Stimulated activated naive CD8-positive, alpha-beta T cell treated with anti-CD3 and anti-CD28 coated beads, Interleukin-15, amount 100 ng/mL, for 72 hours (primary cell): ENCODE measurements at regions not wholly inside any gene's neighbourhood (a gene's known extent, or its start where the extent isn't known, plus 50 kb on each side); places are given as distances from the start of the nearest gene placed in this dataset.
"Not testable (repeated sequence)": the region's sequence is repeated elsewhere in the genome, so short reads cannot be mapped to it uniquely, and the experiment has no call there.

Experiments used
- ATAC-seq: fragments of 150-1000 bp; cut with Tn5 transposase; 2 replicates; pipeline ENCODE4 v1.10.0; 2021; ENCODE audit warnings: mild to moderate bottlenecking, moderate library complexity
- DNase-seq, 2 donors: peaks; one replicate each; pipeline ENCODE4 v3.0.0; 2021 to 2022
- H3K27ac Mint-ChIP-seq, 2 donors: one replicate each; pipeline ENCODE4 v1.8.0; 2022; ENCODE audit warnings: mild to moderate bottlenecking in 2 of 2, mixed read lengths in 2 of 2, moderate library complexity in 2 of 2
- H3K27me3 Mint-ChIP-seq: one replicate; pipeline ENCODE4 v1.8.0; 2022; ENCODE audit warnings: mixed read lengths
- H3K4me1 Mint-ChIP-seq: one replicate; pipeline ENCODE4 v1.8.0; 2022; ENCODE audit warnings: mild to moderate bottlenecking, mixed read lengths
- H3K4me3 Mint-ChIP-seq, 2 donors: one replicate each; pipeline ENCODE4 v1.8.0; 2022; ENCODE audit warnings: mild to moderate bottlenecking in 2 of 2, mixed read lengths in 2 of 2, moderate library complexity in 1 of 2
- H3K9me3 Mint-ChIP-seq, 2 donors: one replicate each; pipeline ENCODE4 v1.8.0; 2022; ENCODE audit warnings: mixed read lengths in 2 of 2

DNA sequence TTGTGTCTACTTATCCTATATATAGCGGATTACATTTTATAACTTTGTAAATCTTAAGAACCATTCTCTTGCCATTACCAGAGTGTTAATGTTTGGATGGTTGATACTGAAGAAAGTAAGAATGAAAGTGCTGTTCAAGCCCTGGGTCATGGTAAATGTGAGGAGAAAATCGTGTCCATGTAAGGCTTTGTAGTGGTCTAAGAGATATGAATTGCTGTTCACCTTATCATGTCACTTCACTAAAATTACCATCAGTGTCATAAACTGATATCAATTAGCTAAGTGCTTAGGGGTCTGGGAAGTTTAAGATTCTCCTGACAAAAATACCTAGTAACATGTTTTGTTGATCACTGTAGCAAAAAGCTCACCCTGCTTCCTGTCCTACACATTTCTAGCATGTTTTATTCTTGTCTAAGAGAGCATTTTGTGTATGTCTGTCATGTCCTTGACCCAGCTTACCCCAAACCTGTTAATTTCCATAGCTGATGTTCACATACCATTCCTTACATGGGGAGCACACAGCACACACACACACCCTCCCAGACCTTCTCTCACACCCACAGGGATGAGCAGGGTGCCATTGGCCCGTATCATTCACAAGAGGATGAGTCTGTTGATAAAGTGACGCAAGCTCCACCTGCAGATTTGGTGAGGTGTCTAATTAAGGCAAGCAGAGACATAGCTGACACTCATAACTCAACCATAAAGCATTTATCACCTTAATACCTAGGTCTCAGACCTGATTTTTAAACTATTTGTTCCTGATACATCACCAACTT is 125.1 kb upstream of the PAM start:
- Mint-ChIP-seq H3K4me1 (no peaks in the 10 kb centered on the region), H3K4me3 (no peak overlapping the region), H3K9me3 (peaks cover 0 to 9% of the 10 kb centered on the region in 2 donors), H3K27ac (no peak overlapping the region), H3K27me3 (no peaks in the 10 kb centered on the region)
- no peak for DNase-seq
- ATAC-seq, result no peak

- H3K9me3 Mint-ChIP-seq, H3K4me3 Mint-ChIP-seq, ATAC-seq, H3K4me1 Mint-ChIP-seq, H3K27ac Mint-ChIP-seq, DNase-seq, H3K27me3 Mint-ChIP-seq: not testable (repeated sequence)
Measured at GRCh38 chr5:102635399-102635798, 119.7 kb upstream of the PAM start.

GRCh38 chr5:102638316-102638715 is 116.8 kb upstream of the PAM start:
- no peak for ATAC-seq
- H3K4me3 Mint-ChIP-seq, result no peak overlapping the region

GRCh38 chr5:102638912-102639652 is 116.0 kb upstream of the PAM start:
- Mint-ChIP-seq H3K4me1 (no peaks in the 10 kb centered on the region), H3K4me3 (no peak overlapping the region), H3K27ac (no peak overlapping the region), H3K9me3 (peaks cover 14 to 22% of the 10 kb centered on the region in 2 donors), H3K27me3 (peaks cover 21% of the 10 kb centered on the region)
- DNase-seq (no peak), ATAC-seq (no peak)

More at GRCh38 chr5:102638316-102638715, 116.8 kb upstream of the PAM start:
- H3K27ac Mint-ChIP-seq, result no peak overlapping the region
- no peaks in the 10 kb centered on the region for H3K4me1 Mint-ChIP-seq
- H3K27me3 Mint-ChIP-seq, result peaks cover 14% of the 10 kb centered on the region
- DNase-seq, result no peak
- H3K9me3 Mint-ChIP-seq, result peaks cover 15% of the 10 kb centered on the region in 2 donors

DNA sequence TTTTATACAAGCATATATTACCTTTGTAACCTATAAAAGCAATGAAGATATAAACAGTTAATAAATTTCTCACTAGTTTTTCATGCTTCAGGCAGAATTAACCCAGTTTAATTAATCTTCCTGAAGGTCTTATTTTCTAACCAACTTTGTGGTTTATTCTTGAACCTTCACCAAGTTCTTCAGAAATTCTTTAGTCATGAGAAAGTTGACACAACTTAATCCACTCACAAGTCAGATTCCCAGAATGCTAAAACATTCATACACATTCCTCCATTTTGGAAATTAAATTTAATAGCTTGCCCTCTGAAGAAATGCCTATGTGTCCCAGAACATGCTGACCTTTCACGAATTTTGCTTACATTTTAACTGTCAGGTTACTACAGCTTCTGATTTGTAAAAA is 105.4 kb upstream of the PAM start:
- H3K27me3 Mint-ChIP-seq, result peaks cover 22% of the 10 kb centered on the region
- no peaks in the 10 kb centered on the region for H3K4me1 Mint-ChIP-seq
- ATAC-seq, result no peak
- H3K9me3 Mint-ChIP-seq, result peaks cover 0 to 19% of the 10 kb centered on the region in 2 donors
- no peak for DNase-seq
- no peak overlapping the region for H3K27ac Mint-ChIP-seq
- H3K4me3 Mint-ChIP-seq, result no peak overlapping the region

DNA sequence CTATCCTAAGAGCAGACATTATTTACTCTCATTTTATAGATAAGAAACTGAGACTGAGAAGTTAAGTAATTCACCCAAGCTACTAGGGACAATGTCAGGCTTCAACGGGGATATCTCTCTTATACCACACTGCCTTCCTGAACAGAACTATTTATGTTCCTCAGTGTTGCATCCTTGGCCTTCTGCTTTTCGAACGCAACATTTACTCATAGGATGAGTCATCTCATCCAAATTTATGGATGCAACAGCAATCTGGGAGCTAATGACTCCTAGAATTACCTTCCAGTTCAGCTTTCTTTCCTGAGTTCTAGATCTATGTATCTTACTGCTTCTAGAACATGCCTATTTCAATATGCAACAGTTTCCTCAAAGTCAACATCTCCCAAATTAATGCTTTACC is 103.6 kb upstream of the PAM start:
- Mint-ChIP-seq H3K4me3 (no peak overlapping the region), H3K27ac (no peak overlapping the region), H3K9me3 (peaks cover 0 to 7% of the 10 kb centered on the region in 2 donors), H3K27me3 (peaks cover 26% of the 10 kb centered on the region), H3K4me1 (no peaks in the 10 kb centered on the region)
- ATAC-seq, result no peak
- no peak for DNase-seq

DNA sequence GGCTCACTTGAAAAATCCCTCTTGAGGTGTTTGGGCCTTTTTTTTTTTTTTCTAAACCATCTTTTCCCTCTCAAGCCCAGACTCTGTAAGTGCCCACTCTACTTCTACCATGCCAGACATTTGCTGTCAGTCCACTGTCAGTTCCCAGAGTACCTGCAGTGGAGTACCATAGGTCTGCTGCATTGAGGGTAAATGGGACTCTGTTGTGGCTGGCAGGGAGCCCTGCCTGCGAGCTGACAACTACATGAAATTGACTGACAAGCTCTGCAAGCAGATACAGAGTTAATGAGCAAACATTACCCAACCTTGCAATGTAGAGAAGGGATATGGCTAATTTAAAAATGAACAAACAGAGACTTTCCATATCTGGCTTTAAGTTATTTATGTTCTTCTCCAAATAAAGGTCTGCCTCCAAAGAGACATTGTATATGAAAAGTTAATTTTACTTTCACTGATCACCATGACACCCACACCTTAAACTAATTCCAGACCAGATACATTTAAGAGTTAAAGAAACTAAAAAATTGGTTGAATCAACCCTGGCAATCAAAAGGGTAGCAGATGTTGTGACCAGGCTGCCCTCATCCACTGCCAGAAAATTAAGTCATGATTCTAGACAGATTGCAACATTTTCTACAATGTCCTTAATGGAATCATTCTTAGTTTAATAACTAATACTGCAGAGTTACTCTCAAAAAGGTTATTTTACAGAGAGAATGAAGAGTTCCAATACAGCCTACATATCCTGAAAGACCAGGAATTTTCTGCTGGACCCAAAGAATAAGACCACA is 100.4 kb upstream of the PAM start:
- no peak overlapping the region for H3K4me3 Mint-ChIP-seq
- ATAC-seq (no peak), DNase-seq (no peak)
- peaks cover 18% of the 10 kb centered on the region for H3K27me3 Mint-ChIP-seq
- H3K9me3 Mint-ChIP-seq, result no peaks in the 10 kb centered on the region
- no peak overlapping the region for H3K27ac Mint-ChIP-seq
- no peaks in the 10 kb centered on the region for H3K4me1 Mint-ChIP-seq

DNA sequence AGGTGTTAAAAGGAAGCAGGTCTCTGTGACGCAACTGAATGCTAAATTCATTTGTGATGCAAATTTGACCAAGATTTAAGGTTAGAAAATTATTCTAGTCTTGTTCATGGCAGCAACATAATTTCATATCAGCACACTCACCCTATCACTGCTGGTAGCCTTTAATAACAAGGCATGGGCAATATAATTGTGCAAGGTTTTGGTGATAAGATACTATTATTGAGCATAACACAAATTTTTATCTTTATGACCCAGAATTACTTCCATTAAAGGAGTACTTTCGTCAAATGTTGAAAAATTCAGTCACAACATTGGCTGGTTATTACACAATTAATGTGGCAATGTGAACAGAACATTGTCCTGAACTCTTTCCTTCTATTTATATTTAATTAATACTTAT is 96.0 kb upstream of the PAM start:
- no peaks in the 10 kb centered on the region for H3K9me3 Mint-ChIP-seq
- no peak for DNase-seq
- no peak overlapping the region for H3K4me3 Mint-ChIP-seq
- ATAC-seq, result no peak
- H3K4me1 Mint-ChIP-seq, result no peaks in the 10 kb centered on the region
- no peak overlapping the region for H3K27ac Mint-ChIP-seq
- peaks cover 8% of the 10 kb centered on the region for H3K27me3 Mint-ChIP-seq

- Mint-ChIP-seq H3K9me3 (no peaks in the 10 kb centered on the region), H3K27ac (no peak overlapping the region), H3K27me3 (peaks cover 3% of the 10 kb centered on the region), H3K4me3 (no peak overlapping the region), H3K4me1 (no peaks in the 10 kb centered on the region)
- no peak for ATAC-seq
- no peak for DNase-seq
Measured at GRCh38 chr5:102660111-102660510, 95.0 kb upstream of the PAM start.

- H3K27ac Mint-ChIP-seq, result no peak overlapping the region
- no peaks in the 10 kb centered on the region for H3K9me3 Mint-ChIP-seq
- no peak overlapping the region for H3K4me3 Mint-ChIP-seq
- H3K27me3 Mint-ChIP-seq, result peaks cover 6% of the 10 kb centered on the region
- DNase-seq, result no peak
- no peak for ATAC-seq
- no peaks in the 10 kb centered on the region for H3K4me1 Mint-ChIP-seq
Measured at GRCh38 chr5:102663749-102664530, 91.2 kb upstream of the PAM start.

- DNase-seq, result no peak
- Mint-ChIP-seq H3K9me3 (no peaks in the 10 kb centered on the region), H3K4me1 (no peaks in the 10 kb centered on the region), H3K4me3 (no peak overlapping the region), H3K27ac (no peak overlapping the region), H3K27me3 (peaks cover 6% of the 10 kb centered on the region)
- no peak for ATAC-seq
Measured at GRCh38 chr5:102664616-102665335, 90.3 kb upstream of the PAM start.

GRCh38 chr5:102666164-102666946 is 88.8 kb upstream of the PAM start:
- H3K4me3 Mint-ChIP-seq, result no peak overlapping the region
- H3K4me1 Mint-ChIP-seq, result no peaks in the 10 kb centered on the region
- ATAC-seq, result no peak
- H3K27me3 Mint-ChIP-seq, result peaks cover 15% of the 10 kb centered on the region
- no peak overlapping the region for H3K27ac Mint-ChIP-seq
- DNase-seq, result no peak
- no peaks in the 10 kb centered on the region for H3K9me3 Mint-ChIP-seq

- H3K4me1 Mint-ChIP-seq, result no peaks in the 10 kb centered on the region
- H3K27me3 Mint-ChIP-seq, result peaks cover 15% of the 10 kb centered on the region
- no peak overlapping the region for H3K27ac Mint-ChIP-seq
- no peak for DNase-seq
- H3K9me3 Mint-ChIP-seq, result no peaks in the 10 kb centered on the region
- H3K4me3 Mint-ChIP-seq, result no peak overlapping the region
- ATAC-seq, result no peak
Measured at GRCh38 chr5:102668220-102668932, 86.7 kb upstream of the PAM start.
